ENCODE measurements at regions not wholly inside any gene's neighbourhood (a gene's known extent, or its start where the extent isn't known, plus 50 kb on each side); places are given as distances from the start of the nearest gene placed in this dataset.

DNA sequence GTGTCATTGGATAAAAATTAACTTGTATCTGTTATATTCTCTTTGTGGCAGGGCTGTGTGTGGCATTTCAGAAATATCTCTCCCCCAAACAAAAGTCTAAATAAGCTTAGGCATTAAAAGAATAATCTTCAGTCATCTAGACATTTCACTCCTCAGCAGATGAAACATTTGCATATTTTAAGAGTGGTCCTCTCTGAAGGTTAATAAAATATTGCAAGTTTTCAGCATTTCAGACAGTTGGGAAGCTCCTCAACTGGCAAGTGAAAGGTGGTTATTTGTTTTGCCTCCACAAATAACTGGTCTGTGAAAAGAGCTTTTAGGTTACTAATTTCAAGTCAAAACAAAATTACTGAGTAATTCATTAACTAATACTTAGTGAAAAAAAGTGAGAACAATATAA lies 462.6 kb downstream of the EPHA4 start:
- Histone ChIP-seq H3K4me3 (no peak overlapping the region), H3K9me3 (no peaks in the 10 kb centered on the region), H3K36me3 (no peaks in the 10 kb centered on the region), H3K27me3 (peaks cover 0 to 3% (median 0%) of the 10 kb centered on the region in 7 donors), H3K4me1 (peaks cover under 1 to 13% (median 8%) of the 10 kb centered on the region in 9 donors), H3K27ac (no peak overlapping the region)
- ATAC-seq: no peak
- intact Hi-C loops (cut with DNase I): loop anchor here in 7 of 10 donors (5.0 to 10.0 kb wide), 6 partner anchors 113 to 465 kb away; partner anchors contain the start of gene EPHA4 (in 4 of the 7)
- DNase-seq: no peak
- TF ChIP-seq, protein P1, sequence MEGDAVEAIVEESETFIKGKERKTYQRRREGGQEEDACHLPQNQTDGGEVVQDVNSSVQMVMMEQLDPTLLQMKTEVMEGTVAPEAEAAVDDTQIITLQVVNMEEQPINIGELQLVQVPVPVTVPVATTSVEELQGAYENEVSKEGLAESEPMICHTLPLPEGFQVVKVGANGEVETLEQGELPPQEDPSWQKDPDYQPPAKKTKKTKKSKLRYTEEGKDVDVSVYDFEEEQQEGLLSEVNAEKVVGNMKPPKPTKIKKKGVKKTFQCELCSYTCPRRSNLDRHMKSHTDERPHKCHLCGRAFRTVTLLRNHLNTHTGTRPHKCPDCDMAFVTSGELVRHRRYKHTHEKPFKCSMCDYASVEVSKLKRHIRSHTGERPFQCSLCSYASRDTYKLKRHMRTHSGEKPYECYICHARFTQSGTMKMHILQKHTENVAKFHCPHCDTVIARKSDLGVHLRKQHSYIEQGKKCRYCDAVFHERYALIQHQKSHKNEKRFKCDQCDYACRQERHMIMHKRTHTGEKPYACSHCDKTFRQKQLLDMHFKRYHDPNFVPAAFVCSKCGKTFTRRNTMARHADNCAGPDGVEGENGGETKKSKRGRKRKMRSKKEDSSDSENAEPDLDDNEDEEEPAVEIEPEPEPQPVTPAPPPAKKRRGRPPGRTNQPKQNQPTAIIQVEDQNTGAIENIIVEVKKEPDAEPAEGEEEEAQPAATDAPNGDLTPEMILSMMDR (IDR thresholded peaks at IDR 0.05): no peak

DNA sequence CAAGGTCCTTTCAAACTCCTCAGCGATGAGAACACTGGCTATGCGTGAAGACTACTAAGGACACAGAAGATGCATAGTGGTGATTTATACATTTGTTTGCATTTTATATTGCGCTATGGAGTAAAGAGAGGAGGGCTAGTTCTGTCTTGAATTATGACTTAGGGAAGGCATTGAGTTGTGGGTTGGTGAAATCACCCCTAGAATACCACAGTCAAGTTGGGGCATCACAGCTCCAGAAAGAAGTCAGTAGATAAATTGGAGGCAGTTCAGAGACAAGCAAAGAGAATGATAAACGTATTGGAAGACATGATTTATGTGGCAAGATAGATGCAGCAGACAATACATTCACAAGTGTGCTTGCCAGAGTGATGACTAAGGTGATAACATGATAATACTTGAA lies 460.4 kb downstream of the EPHA4 start:
- Histone ChIP-seq H3K4me1 (no peaks in the 10 kb centered on the region), H3K9me3 (no peaks in the 10 kb centered on the region), H3K27me3 (peaks cover 0 to 3% (median 0%) of the 10 kb centered on the region in 7 donors), H3K27ac (no peak overlapping the region), H3K36me3 (no peaks in the 10 kb centered on the region), H3K4me3 (no peak overlapping the region)
- WGBS, 2 donors: 89 to 90% methylated on average over 4 of the region's 4 CpGs
- DNase-seq: no peak
- no peak for ATAC-seq
- intact Hi-C loops (cut with DNase I): no loop called here
- TF ChIP-seq, protein P1 (IDR thresholded peaks at IDR 0.05): no peak

DNA sequence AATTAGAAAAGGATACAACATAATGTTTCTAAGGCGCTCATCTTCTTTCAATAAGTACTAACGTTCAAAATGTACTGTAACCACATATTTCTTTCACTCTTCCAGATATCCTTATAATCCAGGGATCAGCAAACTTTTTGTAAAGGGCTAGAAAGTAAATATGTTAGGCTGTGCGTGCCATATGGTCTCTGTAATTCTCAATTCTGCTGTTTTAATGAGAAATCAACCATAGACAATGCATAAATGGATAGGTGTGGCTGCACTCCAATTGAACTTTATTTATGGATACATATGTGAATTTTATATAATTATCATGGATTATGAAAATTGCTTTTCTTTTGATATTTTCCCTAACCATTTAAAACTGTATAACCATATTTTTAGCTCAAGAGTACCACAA lies 459.4 kb downstream of the EPHA4 start:
- H3K27ac ChIP-seq: no peak overlapping the region
- TF ChIP-seq, protein P1 (IDR thresholded peaks at IDR 0.05): no peak
- no peaks in the 10 kb centered on the region for H3K36me3 ChIP-seq
- H3K9me3 ChIP-seq: no peaks in the 10 kb centered on the region
- H3K27me3 ChIP-seq: peaks cover 0 to 3% (median 0%) of the 10 kb centered on the region in 7 donors
- intact Hi-C loops (cut with DNase I): no loop called here
- no peak overlapping the region for H3K4me3 ChIP-seq
- WGBS, 2 donors: 76 to 92% methylated on average over 3 of the region's 3 CpGs
- no peaks in the 10 kb centered on the region for H3K4me1 ChIP-seq
- DNase-seq (no peak), ATAC-seq (no peak)

DNA sequence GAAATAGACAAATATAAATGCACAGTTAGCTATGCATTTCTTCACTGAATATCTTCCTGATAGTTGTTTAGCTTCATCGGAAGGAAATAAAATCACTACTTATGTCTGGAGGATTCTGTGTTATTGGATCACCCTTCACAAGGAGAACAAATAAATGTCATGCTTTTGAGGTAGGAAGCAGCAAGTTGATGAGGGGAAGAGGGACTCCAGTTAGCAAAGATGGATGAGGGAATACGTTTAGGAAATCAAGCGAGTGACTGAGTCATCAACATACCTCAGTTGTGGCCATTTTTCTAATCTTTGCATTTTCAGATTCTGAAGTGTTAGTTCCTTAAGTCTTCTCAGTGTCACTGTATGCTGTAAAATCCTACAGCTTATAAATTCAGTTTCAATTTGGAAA lies 456.2 kb downstream of the EPHA4 start:
- Histone ChIP-seq H3K27me3 (peaks cover 0 to 11% (median 0%) of the 10 kb centered on the region in 7 donors), H3K27ac (no peak overlapping the region), H3K4me3 (no peak overlapping the region), H3K9me3 (no peaks in the 10 kb centered on the region), H3K36me3 (no peaks in the 10 kb centered on the region), H3K4me1 (no peaks in the 10 kb centered on the region)
- intact Hi-C loops (cut with DNase I): no loop called here
- TF ChIP-seq, protein P1 (IDR thresholded peaks at IDR 0.05): no peak
- 83 to 84% methylated on average over 3 of the region's 3 CpGs for WGBS, 2 donors
- no peak for ATAC-seq
- no peak for DNase-seq

Measured in heart right ventricle (tissue), 16 donors.